CD1c-positive myeloid dendritic cell (primary cell): ENCODE measurements at regions not wholly inside any gene's neighbourhood (a gene's known extent, or its start where the extent isn't known, plus 50 kb on each side); places are given as distances from the start of the nearest gene placed in this dataset.
"Not testable (repeated sequence)": the region's sequence is repeated elsewhere in the genome, so short reads cannot be mapped to it uniquely, and the experiment has no call there.

ENCODE experiments used
- DNase-seq: peaks from one replicate; pipeline ENCODE4 v3.0.0-alpha.2; 2016; ENCODE audit errors: extremely low spot score

GRCh38 chr22:48778308-48779195, 1049.1 kb downstream of the BRD1 start:
- DNase-seq = no peak

- no peak for DNase-seq
These were observed 1055.3 kb downstream of the BRD1 start for GRCh38 chr22:48772286-48772907.

GRCh38 chr22:48765595-48765994, 1062.1 kb downstream of the BRD1 start:
- no peak for DNase-seq

- DNase-seq = no peak
These were observed 1066.1 kb downstream of the BRD1 start for GRCh38 chr22:48761546-48761945.

- no peak for DNase-seq
These were observed 1066.9 kb downstream of the BRD1 start for GRCh38 chr22:48760481-48761390.

DNA sequence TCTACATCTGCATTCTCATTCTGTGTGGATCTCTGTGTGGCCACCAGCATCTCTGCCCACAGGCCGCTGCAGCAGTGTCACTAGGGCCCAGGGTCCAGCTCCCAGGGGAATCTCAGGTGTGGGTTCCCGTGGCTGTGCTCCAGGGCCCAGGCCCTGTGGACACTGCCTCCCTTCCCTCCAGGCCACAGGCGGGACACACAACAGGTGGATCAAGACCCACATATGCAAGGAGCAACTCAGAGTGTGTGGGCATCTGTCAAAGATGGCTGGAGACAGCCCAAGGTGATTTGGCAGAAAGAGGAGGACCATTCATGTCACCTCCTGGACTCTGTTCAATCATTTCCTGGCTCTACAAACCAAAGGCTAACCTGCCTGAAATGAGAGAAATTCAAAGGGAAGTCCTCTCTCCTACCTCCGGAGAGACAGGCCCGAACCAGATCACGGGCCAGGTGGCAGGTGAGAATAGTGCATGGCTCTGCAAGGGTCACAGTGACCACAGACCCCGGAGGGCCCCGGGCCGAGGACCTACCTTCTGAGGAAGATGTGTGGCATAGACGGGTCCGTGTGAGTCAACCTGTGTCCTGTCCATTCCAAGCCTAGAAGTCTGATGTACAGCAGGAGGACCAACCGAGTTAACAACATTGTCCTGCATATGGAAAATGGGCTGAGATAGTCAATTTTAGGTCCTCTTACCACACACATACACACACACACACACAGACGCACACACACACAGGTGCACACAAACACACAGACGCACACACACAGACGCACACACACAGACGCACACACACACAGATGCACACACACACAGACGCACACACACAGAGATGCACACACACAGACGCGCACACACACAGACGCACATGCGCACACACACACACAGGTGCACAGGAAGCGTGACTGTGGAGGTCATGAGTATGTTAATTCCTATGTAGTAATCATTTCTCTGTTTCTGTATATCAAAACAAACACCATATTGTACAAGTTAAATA, 1068.5 kb downstream of the BRD1 start:
- no peak for DNase-seq

GRCh38 chr22:48757985-48758561, 1069.6 kb downstream of the BRD1 start:
- no peak for DNase-seq

GRCh38 chr22:48757581-48757980, 1070.1 kb downstream of the BRD1 start:
- DNase-seq = no peak

GRCh38 chr22:48757135-48757534, 1070.5 kb downstream of the BRD1 start:
- DNase-seq = not testable (repeated sequence)

DNA sequence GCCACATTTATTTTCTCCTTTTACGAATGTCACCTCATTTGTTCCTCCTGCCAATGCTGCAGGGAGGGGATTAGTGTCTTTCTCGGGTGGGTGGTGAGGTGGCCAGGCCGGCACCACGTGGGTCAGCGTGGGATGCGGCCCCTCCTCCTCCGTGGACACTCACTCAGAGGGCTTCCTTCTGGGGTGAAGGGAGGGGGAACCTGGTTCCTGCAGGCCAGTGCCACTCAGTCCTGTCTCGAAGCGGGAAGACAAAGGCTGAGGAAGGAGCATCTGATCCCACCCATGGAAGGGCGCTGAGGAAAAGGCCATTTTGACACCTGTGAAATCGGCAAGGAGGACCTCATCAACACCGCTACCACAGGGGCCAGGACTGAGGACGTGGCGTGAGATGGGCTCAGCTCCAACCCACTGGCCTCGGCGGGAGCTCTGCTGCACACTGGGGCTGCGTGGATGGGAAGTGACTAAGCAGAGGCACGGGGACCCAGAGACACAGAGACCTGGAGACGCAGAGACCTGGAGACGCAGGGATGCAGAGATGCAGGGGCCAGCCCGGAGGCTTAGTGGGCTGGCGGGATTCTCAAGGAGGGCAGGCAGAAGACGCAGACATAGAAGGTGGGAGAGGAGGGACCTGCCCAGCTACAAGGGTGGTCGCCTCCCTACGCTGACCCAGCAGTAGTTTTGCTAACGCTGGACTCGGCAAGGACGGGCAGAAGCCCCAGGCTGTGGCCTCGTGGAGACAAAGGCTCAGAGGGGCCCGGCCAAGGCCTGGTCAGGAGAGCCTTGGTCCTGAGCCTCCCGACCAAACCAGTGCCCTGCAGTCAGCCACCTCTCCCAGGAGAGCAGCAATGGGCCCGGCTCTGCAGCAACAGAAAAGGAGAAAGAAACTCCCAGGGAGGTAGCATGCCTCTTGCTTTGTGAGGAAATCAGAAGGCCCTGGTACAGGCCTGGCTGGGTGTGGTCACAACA, 1071.2 kb downstream of the BRD1 start:
- DNase-seq = no peak

- no peak for DNase-seq
These were observed 1072.4 kb downstream of the BRD1 start for GRCh38 chr22:48755059-48755949.

GRCh38 chr22:48754611-48755058, 1073.0 kb downstream of the BRD1 start:
- DNase-seq = no peak

DNA sequence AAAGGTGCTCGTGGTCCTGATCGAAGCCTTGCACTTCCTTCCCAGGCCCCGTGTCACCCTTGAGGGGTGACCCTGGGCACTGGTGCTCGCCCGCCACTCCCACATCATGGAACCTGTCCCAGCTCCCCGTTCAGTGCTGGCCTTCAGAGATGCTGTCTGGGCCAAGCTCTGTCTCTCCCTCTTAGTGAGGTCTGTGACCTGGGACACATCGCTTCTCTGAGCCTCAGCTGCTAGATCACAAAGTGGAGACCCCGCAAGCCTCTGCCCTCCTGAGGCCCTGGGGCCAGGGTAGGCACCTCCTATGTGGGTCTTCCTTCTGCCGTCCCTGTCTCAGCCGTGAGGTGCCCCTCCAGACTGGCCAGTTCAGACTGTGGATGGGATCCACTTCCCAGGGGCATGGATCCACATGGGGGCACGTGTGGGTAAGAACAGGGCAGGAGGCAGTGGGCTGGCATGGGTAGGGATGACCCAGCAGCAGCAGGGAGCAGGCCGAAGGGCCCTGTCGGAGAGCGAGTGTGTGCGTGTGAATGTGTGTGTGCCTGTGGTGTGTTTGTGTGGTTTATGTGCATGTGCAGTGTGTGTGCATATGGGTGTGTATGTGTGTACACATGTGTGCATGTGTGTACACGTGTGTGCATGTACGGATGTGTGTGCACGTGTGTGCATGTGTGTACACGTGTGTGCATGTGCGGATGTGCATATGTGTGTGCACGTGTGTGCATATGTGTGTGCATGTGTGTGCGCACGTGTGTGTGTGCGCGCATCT, 1073.7 kb downstream of the BRD1 start:
- no peak for DNase-seq

- no peak for DNase-seq
These were observed 1074.3 kb downstream of the BRD1 start for GRCh38 chr22:48753381-48753730.

GRCh38 chr22:48752451-48753380, 1075.0 kb downstream of the BRD1 start:
- no peak for DNase-seq
